Right atrium auricular region (tissue), 2 donors: ENCODE measurements at regions not wholly inside any gene's neighbourhood (a gene's known extent, or its start where the extent isn't known, plus 50 kb on each side); places are given as distances from the start of the nearest gene placed in this dataset.

Source experiments
- DNase-seq: peaks from one replicate; pipeline ENCODE4 v3.0.0-alpha.2; 2019; ENCODE audit warnings: low spot score
- H3K27ac ChIP-seq, 2 donors: fragments of 200-600 bp; sonication (generic); 1 replicate in 1 of 2; 2 replicates in 1 of 2; pipeline ENCODE4 v1.5.1; 2016 to 2019
- H3K27me3 ChIP-seq, 2 donors: fragments of 200-600 bp; sonication (generic); one replicate each; pipeline versions ENCODE4 v1.5.1 to v1.6.0; 2017 to 2019
- H3K36me3 ChIP-seq: fragments of 200-600 bp; sonication (generic); one replicate; pipeline ENCODE4 v1.5.1; 2016
- H3K4me1 ChIP-seq, 2 donors: fragments of 200-600 bp; sonication (generic); one replicate each; pipeline versions ENCODE4 v1.5.1 to v1.6.0; 2017 to 2019
- H3K4me3 ChIP-seq, 2 donors: fragments of 200-600 bp; sonication (generic); 1 replicate in 1 of 2; 2 replicates in 1 of 2; pipeline ENCODE4 v1.5.1; 2017 to 2019; ENCODE audit warnings: mild to moderate bottlenecking in 1 of 2, moderate library complexity in 1 of 2
- H3K9me3 ChIP-seq, 2 donors: fragments of 200-600 bp; sonication (generic); one replicate each; pipeline ENCODE4 v1.5.1; 2019
- TF ChIP-seq, protein P1 (sequence below), 2 donors: fragments of 200-600 bp; sonication (generic); IDR thresholded peaks; one replicate each; pipeline ENCODE4 v1.5.1; 2019; ENCODE audit warnings: antibody characterized with exemption in 2 of 2

- DNase-seq, result no peak
- Histone ChIP-seq H3K27ac (no peak overlapping the region), H3K4me3 (no peak overlapping the region), H3K36me3 (no peaks in the 10 kb centered on the region), H3K27me3 (no peaks in the 10 kb centered on the region), H3K9me3 (no peaks in the 10 kb centered on the region), H3K4me1 (no peaks in the 10 kb centered on the region)
- TF ChIP-seq, protein P1, sequence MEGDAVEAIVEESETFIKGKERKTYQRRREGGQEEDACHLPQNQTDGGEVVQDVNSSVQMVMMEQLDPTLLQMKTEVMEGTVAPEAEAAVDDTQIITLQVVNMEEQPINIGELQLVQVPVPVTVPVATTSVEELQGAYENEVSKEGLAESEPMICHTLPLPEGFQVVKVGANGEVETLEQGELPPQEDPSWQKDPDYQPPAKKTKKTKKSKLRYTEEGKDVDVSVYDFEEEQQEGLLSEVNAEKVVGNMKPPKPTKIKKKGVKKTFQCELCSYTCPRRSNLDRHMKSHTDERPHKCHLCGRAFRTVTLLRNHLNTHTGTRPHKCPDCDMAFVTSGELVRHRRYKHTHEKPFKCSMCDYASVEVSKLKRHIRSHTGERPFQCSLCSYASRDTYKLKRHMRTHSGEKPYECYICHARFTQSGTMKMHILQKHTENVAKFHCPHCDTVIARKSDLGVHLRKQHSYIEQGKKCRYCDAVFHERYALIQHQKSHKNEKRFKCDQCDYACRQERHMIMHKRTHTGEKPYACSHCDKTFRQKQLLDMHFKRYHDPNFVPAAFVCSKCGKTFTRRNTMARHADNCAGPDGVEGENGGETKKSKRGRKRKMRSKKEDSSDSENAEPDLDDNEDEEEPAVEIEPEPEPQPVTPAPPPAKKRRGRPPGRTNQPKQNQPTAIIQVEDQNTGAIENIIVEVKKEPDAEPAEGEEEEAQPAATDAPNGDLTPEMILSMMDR (IDR thresholded peaks at IDR 0.05), result no peak
These were observed 186.6 kb downstream of the SOX4 start for GRCh38 chr6:21780141-21780540.

DNA sequence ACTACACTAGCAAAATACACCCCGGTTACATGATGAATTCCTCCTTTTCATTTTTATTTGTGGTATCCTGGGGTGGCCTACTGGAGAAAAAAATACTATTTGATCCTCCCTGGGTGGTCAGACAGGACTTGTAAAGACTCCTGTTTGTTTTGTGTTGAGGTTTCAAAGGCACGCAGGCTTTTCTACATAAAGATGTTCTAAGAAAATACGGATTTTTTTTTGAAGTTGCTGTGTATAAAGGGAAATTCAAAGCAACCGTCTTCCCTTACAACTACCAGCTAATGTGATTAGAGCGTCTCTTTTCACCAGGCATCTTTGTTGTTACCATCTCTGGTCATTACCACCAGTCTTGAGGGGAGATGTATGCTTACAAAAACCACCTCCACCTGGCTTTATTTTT, 187.1 kb downstream of the SOX4 start:
- no peaks in the 10 kb centered on the region for H3K4me1 ChIP-seq

DNA sequence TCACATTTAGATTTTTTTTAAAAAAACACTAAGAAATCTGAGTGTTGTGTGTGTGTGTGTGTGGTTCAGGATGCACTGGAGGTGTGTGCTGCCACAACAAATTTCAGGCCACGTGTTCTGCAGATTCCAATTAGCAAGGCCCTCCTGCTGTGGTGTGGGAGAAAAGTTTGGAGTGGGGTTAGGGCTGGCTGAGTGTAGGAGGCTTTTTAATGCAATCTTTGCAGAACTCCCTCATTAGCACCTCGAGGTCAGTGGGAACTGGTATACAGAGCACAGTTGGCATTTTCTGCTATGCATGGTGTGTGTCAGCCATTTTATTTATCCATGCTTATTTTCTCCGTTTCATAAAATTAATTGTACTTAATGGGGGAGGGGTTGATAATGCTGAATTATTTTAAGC, 187.6 kb downstream of the SOX4 start:
- Histone ChIP-seq H3K27ac (no peak overlapping the region), H3K4me3 (no peak overlapping the region), H3K36me3 (no peaks in the 10 kb centered on the region), H3K4me1 (no peaks in the 10 kb centered on the region), H3K27me3 (no peaks in the 10 kb centered on the region), H3K9me3 (no peaks in the 10 kb centered on the region)
- no peak for DNase-seq
- TF ChIP-seq, protein P1 (IDR thresholded peaks at IDR 0.05), result no peak

More for the DNA sequence above, 187.1 kb downstream of the SOX4 start:
- Histone ChIP-seq H3K36me3 (no peaks in the 10 kb centered on the region), H3K27ac (no peak overlapping the region), H3K4me3 (no peak overlapping the region), H3K27me3 (no peaks in the 10 kb centered on the region), H3K9me3 (no peaks in the 10 kb centered on the region)
- TF ChIP-seq, protein P1 (IDR thresholded peaks at IDR 0.05), result no peak
- no peak for DNase-seq

DNA sequence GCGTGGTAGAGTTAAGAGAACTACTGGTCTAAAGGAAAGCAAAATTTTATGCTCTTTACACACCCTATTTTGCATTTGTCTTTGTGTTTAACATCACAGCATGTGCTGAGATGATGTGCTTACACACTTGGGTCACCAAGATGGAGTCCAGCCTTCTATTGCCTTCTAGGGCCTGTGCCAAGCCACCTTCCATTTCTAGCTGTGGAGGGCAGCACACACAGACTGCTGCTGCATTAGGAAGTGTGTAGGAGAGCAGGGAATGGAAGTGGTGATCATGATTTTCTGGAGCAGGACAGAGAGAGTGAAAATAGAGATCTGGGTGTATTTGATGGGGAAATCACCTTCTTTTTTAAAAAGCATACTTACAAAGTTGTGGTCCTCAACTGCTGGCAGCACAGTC, 191.6 kb downstream of the SOX4 start:
- TF ChIP-seq, protein P1 (IDR thresholded peaks at IDR 0.05), result peak in 1 of 2 donors; percentile 16
- DNase-seq, result no peak
- H3K36me3 ChIP-seq, result no peaks in the 10 kb centered on the region
- no peak overlapping the region for H3K4me3 ChIP-seq
- no peak overlapping the region for H3K27ac ChIP-seq
- no peaks in the 10 kb centered on the region for H3K4me1 ChIP-seq
- H3K9me3 ChIP-seq, result no peaks in the 10 kb centered on the region
- no peaks in the 10 kb centered on the region for H3K27me3 ChIP-seq

GRCh38 chr6:21791056-21791455, 197.5 kb downstream of the SOX4 start:
- Histone ChIP-seq H3K4me1 (no peaks in the 10 kb centered on the region), H3K27ac (no peak overlapping the region), H3K9me3 (no peaks in the 10 kb centered on the region), H3K27me3 (no peaks in the 10 kb centered on the region), H3K36me3 (no peaks in the 10 kb centered on the region), H3K4me3 (no peak overlapping the region)
- TF ChIP-seq, protein P1 (IDR thresholded peaks at IDR 0.05), result no peak
- no peak for DNase-seq

GRCh38 chr6:21791581-21791980, 198.0 kb downstream of the SOX4 start:
- Histone ChIP-seq H3K27ac (no peak overlapping the region), H3K27me3 (no peaks in the 10 kb centered on the region), H3K4me3 (no peak overlapping the region), H3K4me1 (no peaks in the 10 kb centered on the region), H3K9me3 (no peaks in the 10 kb centered on the region), H3K36me3 (no peaks in the 10 kb centered on the region)
- no peak for DNase-seq
- TF ChIP-seq, protein P1 (IDR thresholded peaks at IDR 0.05), result no peak
